ENCODE measurements at regions not wholly inside any gene's neighbourhood (a gene's known extent, or its start where the extent isn't known, plus 50 kb on each side); places are given as distances from the start of the nearest gene placed in this dataset.

- Mint-ChIP-seq H3K9me3 (peaks cover 33% of the 10 kb centered on the region), H3K4me1 (ENCODE audit: low read depth) (no peaks in the 10 kb centered on the region), H3K4me3 (no peak overlapping the region), H3K27ac (no peak overlapping the region), H3K27me3 (no peaks in the 10 kb centered on the region), H3K36me3 (ENCODE audit: low read depth) (no peaks in the 10 kb centered on the region)
- intact Hi-C loops (cut with micrococcal nuclease): no loop called here
Measured at GRCh38 chr20:16975682-16976081, 227.5 kb downstream of the OTOR start.

- Mint-ChIP-seq H3K9me3 (peaks cover 55% of the 10 kb centered on the region), H3K36me3 (ENCODE audit: low read depth) (no peaks in the 10 kb centered on the region), H3K27ac (no peak overlapping the region), H3K27me3 (no peaks in the 10 kb centered on the region), H3K4me3 (no peak overlapping the region), H3K4me1 (ENCODE audit: low read depth) (no peaks in the 10 kb centered on the region)
- intact Hi-C loops (cut with micrococcal nuclease): no loop called here
Measured at GRCh38 chr20:16978497-16978896, 230.3 kb downstream of the OTOR start.

GRCh38 chr20:16982091-16982726 lies 234.1 kb downstream of the OTOR start:
- Mint-ChIP-seq H3K9me3 (peaks cover 37% of the 10 kb centered on the region), H3K36me3 (ENCODE audit: low read depth) (no peaks in the 10 kb centered on the region), H3K27me3 (no peaks in the 10 kb centered on the region), H3K27ac (no peak overlapping the region), H3K4me3 (no peak overlapping the region), H3K4me1 (ENCODE audit: low read depth) (no peaks in the 10 kb centered on the region)
- intact Hi-C loops (cut with micrococcal nuclease): no loop called here

GRCh38 chr20:16984481-16984880 lies 236.3 kb downstream of the OTOR start:
- Mint-ChIP-seq H3K27me3 (no peaks in the 10 kb centered on the region), H3K36me3 (ENCODE audit: low read depth) (no peaks in the 10 kb centered on the region), H3K9me3 (peaks cover 31% of the 10 kb centered on the region), H3K27ac (no peak overlapping the region), H3K4me1 (ENCODE audit: low read depth) (no peaks in the 10 kb centered on the region), H3K4me3 (no peak overlapping the region)
- intact Hi-C loops (cut with micrococcal nuclease): no loop called here

GRCh38 chr20:17003170-17003870 lies 223.5 kb upstream of the PCSK2 start:
- H3K9me3 Mint-ChIP-seq: no peaks in the 10 kb centered on the region
- H3K27me3 Mint-ChIP-seq: no peaks in the 10 kb centered on the region
- intact Hi-C loops (cut with micrococcal nuclease): no loop called here
- H3K27ac Mint-ChIP-seq: no peak overlapping the region
- no peaks in the 10 kb centered on the region for H3K36me3 Mint-ChIP-seq (ENCODE audit: low read depth)
- H3K4me1 Mint-ChIP-seq (ENCODE audit: low read depth): no peaks in the 10 kb centered on the region
- H3K4me3 Mint-ChIP-seq: no peak overlapping the region

GRCh38 chr20:17010181-17010580 lies 216.7 kb upstream of the PCSK2 start:
- intact Hi-C loops (cut with micrococcal nuclease): no loop called here
- H3K9me3 Mint-ChIP-seq: no peaks in the 10 kb centered on the region
- no peak overlapping the region for H3K27ac Mint-ChIP-seq
- no peak overlapping the region for H3K4me3 Mint-ChIP-seq
- no peaks in the 10 kb centered on the region for H3K27me3 Mint-ChIP-seq
- H3K36me3 Mint-ChIP-seq (ENCODE audit: low read depth): no peaks in the 10 kb centered on the region
- H3K4me1 Mint-ChIP-seq (ENCODE audit: low read depth): no peaks in the 10 kb centered on the region

- H3K27ac Mint-ChIP-seq: no peak overlapping the region
- intact Hi-C loops (cut with micrococcal nuclease): no loop called here
Measured at GRCh38 chr20:17012546-17013226, 214.2 kb upstream of the PCSK2 start.

GRCh38 chr20:17014217-17014616 lies 212.6 kb upstream of the PCSK2 start:
- H3K4me1 Mint-ChIP-seq (ENCODE audit: low read depth): no peaks in the 10 kb centered on the region
- H3K27ac Mint-ChIP-seq: no peak overlapping the region
- H3K4me3 Mint-ChIP-seq: no peak overlapping the region
- H3K27me3 Mint-ChIP-seq: no peaks in the 10 kb centered on the region
- no peaks in the 10 kb centered on the region for H3K36me3 Mint-ChIP-seq (ENCODE audit: low read depth)
- intact Hi-C loops (cut with micrococcal nuclease): no loop called here
- peaks cover 6% of the 10 kb centered on the region for H3K9me3 Mint-ChIP-seq

More at GRCh38 chr20:17012546-17013226, 214.2 kb upstream of the PCSK2 start:
- no peak overlapping the region for H3K4me3 Mint-ChIP-seq
- H3K36me3 Mint-ChIP-seq (ENCODE audit: low read depth): no peaks in the 10 kb centered on the region
- H3K9me3 Mint-ChIP-seq: peaks cover 6% of the 10 kb centered on the region
- no peaks in the 10 kb centered on the region for H3K4me1 Mint-ChIP-seq (ENCODE audit: low read depth)
- no peaks in the 10 kb centered on the region for H3K27me3 Mint-ChIP-seq

- H3K36me3 Mint-ChIP-seq (ENCODE audit: low read depth): no peaks in the 10 kb centered on the region
- no peak overlapping the region for H3K27ac Mint-ChIP-seq
- intact Hi-C loops (cut with micrococcal nuclease): no loop called here
- H3K4me3 Mint-ChIP-seq: no peak overlapping the region
- no peaks in the 10 kb centered on the region for H3K4me1 Mint-ChIP-seq (ENCODE audit: low read depth)
- no peaks in the 10 kb centered on the region for H3K27me3 Mint-ChIP-seq
- H3K9me3 Mint-ChIP-seq: peaks cover 6% of the 10 kb centered on the region
Measured at GRCh38 chr20:17014756-17015366, 212.0 kb upstream of the PCSK2 start.

- H3K9me3 Mint-ChIP-seq: peaks cover 6% of the 10 kb centered on the region
- no peaks in the 10 kb centered on the region for H3K36me3 Mint-ChIP-seq (ENCODE audit: low read depth)
- no peak overlapping the region for H3K27ac Mint-ChIP-seq
- H3K4me3 Mint-ChIP-seq: no peak overlapping the region
- intact Hi-C loops (cut with micrococcal nuclease): no loop called here
- H3K4me1 Mint-ChIP-seq (ENCODE audit: low read depth): no peaks in the 10 kb centered on the region
- no peaks in the 10 kb centered on the region for H3K27me3 Mint-ChIP-seq
Measured at GRCh38 chr20:17017232-17017631, 209.6 kb upstream of the PCSK2 start.

GRCh38 chr20:17021481-17021880 lies 205.4 kb upstream of the PCSK2 start:
- peaks cover 23% of the 10 kb centered on the region for H3K9me3 Mint-ChIP-seq
- H3K36me3 Mint-ChIP-seq (ENCODE audit: low read depth): no peaks in the 10 kb centered on the region
- H3K27ac Mint-ChIP-seq: no peak overlapping the region
- intact Hi-C loops (cut with micrococcal nuclease): no loop called here
- H3K27me3 Mint-ChIP-seq: no peaks in the 10 kb centered on the region
- H3K4me1 Mint-ChIP-seq (ENCODE audit: low read depth): no peaks in the 10 kb centered on the region
- no peak overlapping the region for H3K4me3 Mint-ChIP-seq

GRCh38 chr20:17023036-17023435 lies 203.8 kb upstream of the PCSK2 start:
- Mint-ChIP-seq H3K4me1 (ENCODE audit: low read depth) (no peaks in the 10 kb centered on the region), H3K9me3 (peaks cover 33% of the 10 kb centered on the region), H3K4me3 (no peak overlapping the region), H3K27me3 (no peaks in the 10 kb centered on the region), H3K36me3 (ENCODE audit: low read depth) (no peaks in the 10 kb centered on the region), H3K27ac (no peak overlapping the region)
- intact Hi-C loops (cut with micrococcal nuclease): no loop called here

- no peaks in the 10 kb centered on the region for H3K36me3 Mint-ChIP-seq (ENCODE audit: low read depth)
- H3K27me3 Mint-ChIP-seq: no peaks in the 10 kb centered on the region
- intact Hi-C loops (cut with micrococcal nuclease): no loop called here
- peaks cover 40% of the 10 kb centered on the region for H3K9me3 Mint-ChIP-seq
- H3K4me1 Mint-ChIP-seq (ENCODE audit: low read depth): no peaks in the 10 kb centered on the region
- H3K27ac Mint-ChIP-seq: no peak overlapping the region
- H3K4me3 Mint-ChIP-seq: no peak overlapping the region
Measured at GRCh38 chr20:17023806-17024205, 203.0 kb upstream of the PCSK2 start.

- Mint-ChIP-seq H3K27me3 (no peaks in the 10 kb centered on the region), H3K36me3 (ENCODE audit: low read depth) (no peaks in the 10 kb centered on the region), H3K9me3 (peaks cover 49% of the 10 kb centered on the region), H3K27ac (no peak overlapping the region), H3K4me1 (ENCODE audit: low read depth) (no peaks in the 10 kb centered on the region), H3K4me3 (no peak overlapping the region)
- intact Hi-C loops (cut with micrococcal nuclease): no loop called here
Measured at GRCh38 chr20:17024513-17025119, 202.2 kb upstream of the PCSK2 start.
